NCI-H2196 treated with DMSO at 0.1 percent for 48 hours (cell line): ENCODE measurements at regions not wholly inside any gene's neighbourhood (a gene's known extent, or its start where the extent isn't known, plus 50 kb on each side); places are given as distances from the start of the nearest gene placed in this dataset.

Experiments
- DNase-seq: peaks from one replicate; lab custom pipeline; 2025; ENCODE audit not compliant: unreplicated experiment; lab: John Stamatoyannopoulos, UW

DNA sequence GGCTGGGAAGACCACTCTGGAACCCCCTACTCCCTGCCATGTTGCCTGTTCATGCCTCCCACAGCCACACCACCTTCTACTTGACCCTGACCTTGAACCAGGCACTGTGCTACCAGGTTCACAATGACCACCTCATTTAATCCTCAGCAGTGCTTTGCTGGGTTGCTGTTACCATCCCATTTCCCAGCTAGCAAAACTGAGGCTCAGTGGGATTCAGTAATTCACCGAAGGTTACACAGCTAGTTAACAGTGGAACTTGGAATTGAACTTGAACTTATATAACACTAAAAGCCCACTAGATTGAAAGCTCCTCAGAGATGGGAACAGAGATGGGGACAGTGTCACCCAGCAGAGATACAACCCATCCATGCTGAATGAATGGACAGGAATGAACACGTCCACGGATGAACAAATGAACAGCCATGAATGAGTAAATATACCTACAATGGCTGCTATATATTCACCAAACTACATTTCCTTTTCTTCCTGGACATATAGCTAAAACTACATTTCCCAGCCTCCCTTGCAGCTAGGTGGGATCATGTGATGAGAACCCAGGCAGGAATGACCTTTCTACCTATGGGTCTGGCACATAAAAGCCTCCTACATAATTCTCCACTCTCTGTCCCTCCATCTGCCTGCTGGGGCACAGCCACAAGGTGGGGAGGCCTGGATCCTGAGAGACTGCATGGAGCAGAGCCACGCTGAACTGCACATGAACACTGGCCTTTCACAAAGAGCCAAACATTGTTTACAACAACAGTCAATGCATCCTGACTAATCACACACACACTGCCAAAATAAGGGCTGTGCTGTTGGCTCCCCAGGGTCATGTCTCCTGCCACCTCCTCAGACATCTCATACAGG lies 94.8 kb downstream of the RMI2 start:
- DNase-seq, result no peak

DNA sequence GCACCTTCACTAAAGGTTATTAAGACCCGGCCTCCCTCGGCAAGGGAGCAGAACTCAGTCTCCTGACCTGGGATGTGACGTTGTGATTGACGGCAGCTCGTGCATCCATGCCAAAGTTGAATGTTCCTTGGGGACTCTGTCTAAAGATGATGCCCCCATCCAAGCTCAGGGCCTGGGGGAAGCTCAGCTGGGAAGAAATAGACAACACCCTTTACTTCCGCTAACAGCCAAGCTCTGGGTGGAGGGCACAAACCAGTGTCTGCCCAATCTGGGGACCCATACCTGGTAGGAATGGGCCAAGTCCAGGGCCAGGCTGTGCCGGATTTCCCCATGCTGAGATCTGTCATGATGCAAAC lies 95.4 kb downstream of the RMI2 start:
- DNase-seq, result no peak

DNA sequence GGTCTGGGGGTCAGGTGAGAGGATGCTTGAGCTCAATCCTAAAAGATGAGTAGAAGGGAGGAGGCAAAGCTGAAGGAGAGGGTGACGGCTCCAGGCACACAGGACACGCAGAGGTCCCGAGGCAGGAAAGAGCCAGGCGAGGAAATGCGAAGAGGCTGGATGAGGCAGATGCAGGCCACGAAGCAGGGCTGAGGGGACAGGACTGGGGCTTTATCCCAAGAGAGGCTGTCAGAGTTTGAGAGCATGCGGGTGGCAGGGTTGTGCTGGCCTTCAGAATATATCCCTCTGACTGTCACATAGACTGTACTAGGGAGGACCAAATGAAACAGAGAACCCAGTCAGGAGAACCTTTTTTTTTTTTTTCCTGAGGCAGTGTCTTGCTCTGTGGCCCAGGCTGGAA lies 100.2 kb downstream of the RMI2 start:
- no peak for DNase-seq

GRCh38 chr16:11446566-11447119 lies 101.4 kb downstream of the RMI2 start:
- no peak for DNase-seq

- DNase-seq, result no peak
Measured at GRCh38 chr16:11447272-11447671, 102.0 kb downstream of the RMI2 start.

DNA sequence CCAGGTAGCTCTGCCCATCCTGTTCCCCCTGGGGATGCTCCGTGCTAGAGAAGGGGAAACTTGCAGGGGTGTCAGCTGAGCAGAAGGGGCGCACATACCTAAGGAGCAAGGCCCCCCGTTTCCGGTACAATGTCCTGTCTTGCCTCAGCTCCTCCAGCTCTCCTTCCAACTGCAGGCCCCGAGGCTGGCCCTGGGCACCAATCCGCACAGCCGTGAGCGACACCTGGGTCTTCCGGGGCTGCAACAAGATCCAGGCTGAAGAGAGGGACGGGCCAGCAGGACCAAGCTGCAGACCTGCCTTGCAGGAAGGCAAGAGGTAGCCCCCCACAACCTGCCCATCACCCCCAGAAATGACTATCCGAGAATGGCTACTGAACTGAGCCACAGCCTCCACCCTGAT lies 102.6 kb downstream of the RMI2 start:
- DNase-seq, result no peak

DNA sequence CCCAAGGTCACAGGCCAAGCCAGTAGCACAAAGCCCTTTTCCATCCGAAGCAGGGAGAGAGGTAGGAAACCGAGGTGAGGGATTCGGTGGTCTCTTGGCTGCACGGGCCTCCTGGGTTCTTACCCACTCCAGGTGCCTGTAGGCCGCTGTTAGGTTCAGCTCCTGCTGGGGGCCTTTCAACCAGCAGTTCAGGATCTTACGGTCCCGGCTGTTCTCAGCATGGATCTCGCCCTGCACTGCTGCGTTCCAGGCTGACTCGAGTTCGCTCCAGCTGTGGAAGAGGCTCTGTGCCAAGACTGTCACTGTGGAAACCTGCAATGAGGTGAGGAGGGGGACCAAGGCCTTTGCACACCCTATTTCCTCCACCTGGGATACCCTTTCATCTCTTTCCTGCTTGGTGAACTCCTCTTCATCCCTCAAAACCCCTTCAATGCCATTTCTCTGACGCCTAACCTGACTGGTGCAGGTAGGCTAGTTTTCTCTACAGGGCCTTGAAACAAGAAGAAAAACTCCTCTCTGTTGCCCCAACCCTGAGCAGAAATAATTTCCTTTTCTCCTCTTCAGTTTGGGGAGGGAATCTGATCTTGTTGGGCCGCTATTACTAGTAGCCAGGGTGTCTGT lies 103.6 kb downstream of the RMI2 start:
- no peak for DNase-seq

DNA sequence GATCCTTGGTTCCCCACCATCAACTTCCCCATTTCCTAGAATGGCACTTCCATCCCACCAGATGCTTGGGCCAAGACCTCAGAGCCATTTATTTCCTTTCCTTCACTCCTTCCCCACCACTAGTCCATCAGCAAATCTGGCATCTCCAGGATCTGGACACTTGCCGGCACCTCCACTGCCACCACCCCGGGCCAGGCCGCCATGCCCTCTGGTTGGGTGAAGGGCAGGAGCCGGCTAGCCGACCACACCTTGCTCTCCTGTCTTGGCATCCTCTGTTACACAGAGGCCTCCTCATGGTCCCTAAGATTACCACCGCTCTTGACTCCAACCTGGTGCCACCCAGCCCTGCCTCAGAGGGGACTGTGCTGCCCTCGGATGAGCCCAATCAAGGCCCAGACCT lies 104.5 kb downstream of the RMI2 start:
- no peak for DNase-seq

- DNase-seq, result no peak
Measured at GRCh38 chr16:11450136-11450535, 104.9 kb downstream of the RMI2 start.

GRCh38 chr16:11452298-11452697 lies 107.0 kb downstream of the RMI2 start:
- DNase-seq, result no peak

GRCh38 chr16:11452746-11453389 lies 107.6 kb downstream of the RMI2 start:
- no peak for DNase-seq

DNA sequence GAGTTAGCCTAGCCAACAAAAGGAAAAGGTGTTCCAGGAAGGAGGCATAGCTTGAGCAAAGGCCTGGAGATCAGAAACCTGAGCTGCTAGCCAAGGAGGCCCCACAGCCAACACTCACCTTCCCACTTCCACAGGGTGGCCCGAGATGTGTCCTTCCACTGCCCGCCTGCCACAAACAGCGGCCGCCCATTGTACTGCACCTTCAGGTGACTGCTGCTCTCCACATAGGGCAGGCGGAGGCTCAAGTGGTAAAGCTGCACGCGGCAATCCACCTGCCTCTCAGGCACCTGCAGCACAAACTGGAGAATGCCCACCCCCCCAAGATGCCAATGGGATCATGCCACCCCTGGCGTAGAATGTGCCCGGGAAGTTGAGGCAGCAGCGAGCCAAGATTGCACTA lies 111.5 kb downstream of the RMI2 start:
- DNase-seq, result no peak

GRCh38 chr16:11459722-11460121 lies 114.5 kb downstream of the RMI2 start:
- no peak for DNase-seq

DNA sequence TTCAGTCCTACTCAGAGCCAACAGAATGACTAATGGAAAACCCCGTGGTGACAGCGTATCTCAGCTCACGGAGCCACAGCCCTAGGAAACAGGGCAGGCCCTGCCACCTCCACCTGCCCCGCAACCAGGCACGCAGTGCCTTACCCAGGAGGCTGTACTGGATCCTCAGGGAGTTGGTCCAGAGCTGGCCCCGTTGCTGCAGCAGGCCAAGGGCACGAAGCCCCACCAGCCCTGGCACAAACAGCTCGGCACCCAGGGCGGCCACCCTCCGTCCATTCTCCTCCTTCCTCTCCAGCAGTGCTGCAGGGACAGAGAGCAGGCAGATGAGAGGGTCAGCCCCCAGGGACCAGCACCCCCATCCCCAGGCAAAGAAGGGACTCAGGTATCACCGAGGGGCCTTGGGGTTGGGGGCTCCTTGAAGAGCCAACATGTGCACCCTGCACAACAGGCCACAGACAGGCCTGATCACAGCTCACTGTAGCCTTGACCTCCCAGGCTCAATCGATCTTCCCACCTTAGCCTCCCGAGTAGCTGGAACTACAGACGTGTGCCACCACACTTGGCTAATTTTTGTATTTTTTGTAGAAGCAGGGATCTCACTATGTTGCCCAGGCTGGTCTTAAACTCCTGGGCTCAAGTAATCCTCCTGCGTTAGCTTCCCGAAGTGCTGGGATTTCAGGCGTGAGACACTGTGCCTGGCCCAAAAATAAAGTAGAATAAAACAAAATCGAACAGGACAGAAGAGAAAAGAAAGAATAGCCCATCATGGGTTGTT lies 115.7 kb downstream of the RMI2 start:
- no peak for DNase-seq

- DNase-seq, result no peak
Measured at GRCh38 chr16:11461595-11461990, 116.3 kb downstream of the RMI2 start.

DNA sequence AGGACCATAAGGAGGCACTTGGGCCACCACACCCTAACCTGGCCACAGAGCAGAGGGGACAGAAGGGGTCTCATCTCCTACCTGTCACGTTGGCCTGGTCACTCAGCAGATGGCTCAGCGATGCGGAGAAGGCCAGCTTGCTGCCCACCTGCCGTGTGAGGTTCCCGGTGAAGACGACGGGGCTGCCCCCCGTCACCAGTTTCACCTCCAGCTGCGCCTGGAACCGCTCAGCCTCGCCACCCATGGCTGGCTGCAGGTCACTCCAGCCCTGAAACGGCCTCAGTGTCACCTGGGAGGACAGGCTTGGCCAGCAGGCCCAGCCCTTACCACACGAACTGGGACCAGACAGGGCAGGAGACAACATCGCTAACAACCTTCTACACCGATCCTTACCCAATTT lies 116.8 kb downstream of the RMI2 start:
- no peak for DNase-seq

GRCh38 chr16:11462861-11463260 lies 117.6 kb downstream of the RMI2 start:
- no peak for DNase-seq

DNA sequence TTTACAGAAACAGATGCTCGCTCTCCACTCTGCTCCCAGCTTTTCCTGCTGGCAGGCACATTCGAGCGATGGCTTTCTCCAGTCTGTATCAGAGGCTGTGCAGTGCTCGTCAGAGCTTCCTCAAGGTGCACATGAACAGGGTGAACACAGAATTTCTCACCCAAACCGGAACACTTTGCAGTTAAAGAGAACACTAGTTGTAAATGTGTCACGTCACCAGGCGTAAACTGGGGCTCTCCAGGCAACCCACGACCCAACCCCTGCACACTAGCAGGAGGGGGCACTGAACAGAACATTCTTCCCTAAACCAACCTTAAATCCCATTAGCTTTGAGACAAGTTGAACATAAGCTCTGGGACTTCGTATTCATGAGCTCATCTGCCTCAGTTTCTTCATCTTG lies 119.0 kb downstream of the RMI2 start:
- no peak for DNase-seq

DNA sequence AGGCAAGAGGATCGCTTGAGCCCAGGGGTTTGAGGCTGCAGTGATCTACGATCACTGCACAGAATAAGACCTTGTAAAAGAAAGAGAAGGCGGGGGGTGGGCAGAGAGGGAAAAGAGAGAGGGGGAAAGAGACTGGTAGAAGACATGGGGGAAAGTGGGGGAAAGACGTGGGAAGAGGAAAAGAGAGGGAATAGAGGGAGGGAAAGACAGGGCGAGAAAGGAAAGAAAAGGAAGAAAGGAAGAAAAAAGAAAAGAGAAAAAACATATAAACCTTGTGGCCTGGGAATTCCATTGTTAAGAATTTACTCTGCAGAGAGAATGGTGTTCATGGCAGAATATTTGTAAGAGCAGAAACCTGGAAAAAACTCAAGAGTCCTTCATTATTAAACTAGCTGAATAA lies 120.4 kb downstream of the RMI2 start:
- DNase-seq, result no peak

DNA sequence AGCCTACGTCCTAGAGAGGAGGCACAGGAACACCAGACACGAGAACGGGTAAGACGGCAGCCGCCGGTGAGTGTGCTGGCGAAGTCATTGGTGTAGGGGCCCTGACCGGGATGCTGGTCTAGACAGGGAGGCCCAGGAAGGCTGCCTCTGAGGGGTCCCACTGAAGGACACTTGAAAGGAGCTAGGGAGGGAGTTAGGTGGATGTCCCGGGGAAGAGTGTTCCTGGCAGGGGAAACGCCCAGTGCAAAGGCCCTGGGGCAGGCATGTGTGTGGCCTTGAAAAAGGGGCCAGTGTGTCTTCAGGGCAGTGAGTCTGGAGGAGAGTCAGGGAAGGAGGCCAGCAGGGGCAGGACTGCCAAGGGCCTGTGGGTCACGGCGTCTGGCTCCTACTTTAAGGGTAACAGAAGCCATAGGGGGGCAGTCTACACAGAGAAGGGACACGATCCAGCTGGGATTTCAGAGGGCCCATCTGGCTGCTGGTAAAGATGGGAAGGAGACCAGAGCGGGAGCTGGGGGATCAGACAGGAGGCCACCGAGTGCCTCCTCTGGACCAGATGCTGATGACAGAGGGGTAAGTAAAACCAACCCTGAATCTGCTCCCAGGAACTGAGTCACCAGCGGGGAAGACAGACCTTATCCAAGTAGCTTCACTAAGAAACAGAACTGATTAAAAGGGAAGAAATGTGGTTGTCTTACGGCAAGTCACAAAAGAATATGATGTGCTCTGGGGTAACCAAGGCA lies 115.9 kb downstream of the LITAF start:
- no peak for DNase-seq

- DNase-seq, result no peak
Measured at GRCh38 chr16:11471548-11471947, 115.2 kb downstream of the LITAF start.
